ENCODE measurements at regions not wholly inside any gene's neighbourhood (a gene's known extent, or its start where the extent isn't known, plus 50 kb on each side); places are given as distances from the start of the nearest gene placed in this dataset.

DNA sequence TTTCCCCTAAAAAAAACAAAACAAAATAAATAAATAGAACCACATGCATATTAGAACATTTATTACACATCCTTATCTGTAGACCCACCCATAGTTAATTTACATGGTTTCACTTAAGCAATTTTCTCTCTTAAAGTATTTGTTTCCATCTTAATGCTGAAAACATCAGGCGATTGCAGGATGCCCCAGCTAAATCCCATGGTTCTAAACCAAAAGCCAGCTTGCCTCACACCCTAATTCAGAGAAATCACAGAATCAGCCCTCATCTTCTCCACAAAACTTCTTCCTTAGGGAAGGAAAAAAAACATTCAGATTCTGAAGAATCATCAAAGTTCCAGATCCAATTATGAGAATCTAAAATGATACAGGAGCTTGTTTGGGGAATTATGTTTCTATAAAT is 67.6 kb upstream of the MTHFD1L start:
- TF ChIP-seq, protein P1, sequence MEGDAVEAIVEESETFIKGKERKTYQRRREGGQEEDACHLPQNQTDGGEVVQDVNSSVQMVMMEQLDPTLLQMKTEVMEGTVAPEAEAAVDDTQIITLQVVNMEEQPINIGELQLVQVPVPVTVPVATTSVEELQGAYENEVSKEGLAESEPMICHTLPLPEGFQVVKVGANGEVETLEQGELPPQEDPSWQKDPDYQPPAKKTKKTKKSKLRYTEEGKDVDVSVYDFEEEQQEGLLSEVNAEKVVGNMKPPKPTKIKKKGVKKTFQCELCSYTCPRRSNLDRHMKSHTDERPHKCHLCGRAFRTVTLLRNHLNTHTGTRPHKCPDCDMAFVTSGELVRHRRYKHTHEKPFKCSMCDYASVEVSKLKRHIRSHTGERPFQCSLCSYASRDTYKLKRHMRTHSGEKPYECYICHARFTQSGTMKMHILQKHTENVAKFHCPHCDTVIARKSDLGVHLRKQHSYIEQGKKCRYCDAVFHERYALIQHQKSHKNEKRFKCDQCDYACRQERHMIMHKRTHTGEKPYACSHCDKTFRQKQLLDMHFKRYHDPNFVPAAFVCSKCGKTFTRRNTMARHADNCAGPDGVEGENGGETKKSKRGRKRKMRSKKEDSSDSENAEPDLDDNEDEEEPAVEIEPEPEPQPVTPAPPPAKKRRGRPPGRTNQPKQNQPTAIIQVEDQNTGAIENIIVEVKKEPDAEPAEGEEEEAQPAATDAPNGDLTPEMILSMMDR (IDR thresholded peaks at IDR 0.05), result no peak
- TF ChIP-seq POLR2A (IDR thresholded peaks at IDR 0.05) (no peak), EP300 (IDR thresholded peaks at IDR 0.05) (no peak), POLR2AphosphoS5 (IDR thresholded peaks at IDR 0.05) (no peak)

Measured in stomach (tissue), 4 donors.